ENCODE measurements at regions not wholly inside any gene's neighbourhood (a gene's known extent, or its start where the extent isn't known, plus 50 kb on each side); places are given as distances from the start of the nearest gene placed in this dataset.
A peak's percentile ranks its signal among the peaks of the same experiment; 100 is the strongest.
"Not testable (repeated sequence)": the region's sequence is repeated elsewhere in the genome, so short reads cannot be mapped to it uniquely, and the experiment has no call there.

GRCh38 chr2:49318531-49318930 is 164.2 kb upstream of the FSHR start:
- DNase-seq (ENCODE audit: low read depth in 2 of 2): no peak

- no peak for DNase-seq (ENCODE audit: low read depth in 2 of 2)
Observed at GRCh38 chr2:49309461-49309860, 155.1 kb upstream of the FSHR start.

- no peak for DNase-seq (ENCODE audit: low read depth in 2 of 2)
Observed at GRCh38 chr2:49306925-49307324, 152.6 kb upstream of the FSHR start.

GRCh38 chr2:49298693-49299092 is 144.4 kb upstream of the FSHR start:
- not testable (repeated sequence) for DNase-seq (ENCODE audit: low read depth in 2 of 2)

GRCh38 chr2:49298230-49298629 is 143.9 kb upstream of the FSHR start:
- no peak for DNase-seq (ENCODE audit: low read depth in 2 of 2)

GRCh38 chr2:49296107-49296867 is 142.0 kb upstream of the FSHR start:
- DNase-seq (ENCODE audit: low read depth in 2 of 2): no peak

- DNase-seq (ENCODE audit: low read depth in 2 of 2): no peak
Observed at GRCh38 chr2:49294225-49294624, 139.9 kb upstream of the FSHR start.

- DNase-seq (ENCODE audit: low read depth in 2 of 2): no peak
Observed at GRCh38 chr2:49291619-49292018, 137.3 kb upstream of the FSHR start.

- DNase-seq (ENCODE audit: low read depth in 2 of 2): no peak
Observed at GRCh38 chr2:49289711-49290110, 135.4 kb upstream of the FSHR start.

- peak; percentile 17 to 26 for DNase-seq (ENCODE audit: low read depth in 2 of 2)
Observed at GRCh38 chr2:49288902-49289700, 134.8 kb upstream of the FSHR start.

- no peak for DNase-seq (ENCODE audit: low read depth in 2 of 2)
Observed at GRCh38 chr2:49288113-49288705, 133.9 kb upstream of the FSHR start.

- no peak for DNase-seq (ENCODE audit: low read depth in 2 of 2)
Observed at GRCh38 chr2:49286726-49287125, 132.4 kb upstream of the FSHR start.

- DNase-seq (ENCODE audit: low read depth in 2 of 2): no peak
Observed at GRCh38 chr2:49286045-49286444, 131.7 kb upstream of the FSHR start.

- no peak for DNase-seq (ENCODE audit: low read depth in 2 of 2)
Observed at GRCh38 chr2:49278561-49278960, 124.2 kb upstream of the FSHR start.

GRCh38 chr2:49278141-49278540 is 123.8 kb upstream of the FSHR start:
- no peak for DNase-seq (ENCODE audit: low read depth in 2 of 2)

GRCh38 chr2:49271060-49271606 is 116.8 kb upstream of the FSHR start:
- DNase-seq (ENCODE audit: low read depth in 2 of 2): no peak

GRCh38 chr2:49270091-49270490 is 115.8 kb upstream of the FSHR start:
- no peak for DNase-seq (ENCODE audit: low read depth in 2 of 2)

- no peak for DNase-seq (ENCODE audit: low read depth in 2 of 2)
Observed at GRCh38 chr2:49265471-49265870, 111.2 kb upstream of the FSHR start.

- DNase-seq (ENCODE audit: low read depth in 2 of 2): no peak
Observed at GRCh38 chr2:49262801-49263560, 108.7 kb upstream of the FSHR start.

GRCh38 chr2:49261781-49262180 is 107.5 kb upstream of the FSHR start:
- DNase-seq (ENCODE audit: low read depth in 2 of 2): no peak

GRCh38 chr2:49260979-49261538 is 106.7 kb upstream of the FSHR start:
- DNase-seq (ENCODE audit: low read depth in 2 of 2): no peak
